GM23338 (cell line): ENCODE measurements at regions not wholly inside any gene's neighbourhood (a gene's known extent, or its start where the extent isn't known, plus 50 kb on each side); places are given as distances from the start of the nearest gene placed in this dataset.

ENCODE experiments used
- ATAC-seq: fragments of 200-7000 bp; cut with Tn5 transposase; 3 replicates; pipeline ENCODE4 v1.9.1; 2020
- DNase-seq: peaks from one replicate; pipeline ENCODE4 v3.0.0-alpha.2; 2015; ENCODE audit warnings: low spot score
- H2AFZ ChIP-seq: fragments of 200-600 bp; sonication (generic); 2 replicates; pipeline ENCODE4 v1.8.0; 2016; ENCODE audit warnings: antibody characterized with exemption, mild to moderate bottlenecking, moderate library complexity
- H3F3A ChIP-seq: fragments of 200-600 bp; sonication (generic); replicated peaks from 2 replicates; pipeline ENCODE4 v1.8.0; 2017; ENCODE audit warnings: antibody characterized with exemption, mixed run types, low read depth
- H3K27ac ChIP-seq: fragments of 200-600 bp; sonication (generic); 2 replicates; pipeline ENCODE4 v1.6.1; 2016; ENCODE audit warnings: low read depth
- H3K27me3 ChIP-seq: fragments of 200-600 bp; sonication (generic); 2 replicates; pipeline ENCODE4 v1.8.0; 2016; ENCODE audit warnings: mild to moderate bottlenecking, mixed run types, moderate library complexity; ENCODE audit not compliant: insufficient read depth
- H3K36me3 ChIP-seq: fragments of 200-600 bp; sonication (generic); 2 replicates; pipeline ENCODE4 v1.8.0; 2016; ENCODE audit warnings: mild to moderate bottlenecking; ENCODE audit not compliant: insufficient read depth
- H3K4me1 ChIP-seq: fragments of 200-600 bp; sonication (generic); 2 replicates; pipeline ENCODE4 v1.8.0; 2016; ENCODE audit warnings: mild to moderate bottlenecking, moderate library complexity; ENCODE audit not compliant: insufficient read depth
- H3K4me2 ChIP-seq: fragments of 200-600 bp; sonication (generic); 2 replicates; pipeline ENCODE4 v1.7.1; 2017; ENCODE audit warnings: mixed run types
- H3K4me3 ChIP-seq: fragments of 200-600 bp; sonication (generic); 2 replicates; pipeline ENCODE4 v1.6.1; 2016; ENCODE audit warnings: mixed run types
- H3K79me2 ChIP-seq: fragments of 200-600 bp; sonication (generic); replicated peaks from 2 replicates; pipeline ENCODE4 v1.8.0; 2017; ENCODE audit warnings: mild to moderate bottlenecking; ENCODE audit not compliant: insufficient read depth
- H3K9me2 ChIP-seq: fragments of 200-600 bp; sonication (generic); 2 replicates; pipeline ENCODE4 v1.8.0; 2017; ENCODE audit not compliant: insufficient read depth
- H4K20me1 ChIP-seq: fragments of 200-600 bp; sonication (generic); replicated peaks from 2 replicates; pipeline ENCODE4 v1.8.0; 2017; ENCODE audit warnings: mild to moderate bottlenecking; ENCODE audit not compliant: insufficient read depth
- H3K27ac Mint-ChIP-seq: 2 replicates; pipeline ENCODE4 v1.8.0; 2020; ENCODE audit warnings: inconsistent platforms, mild to moderate bottlenecking, moderate library complexity, mixed read lengths
- H3K27me3 Mint-ChIP-seq: 3 replicates; pipeline ENCODE4 v1.8.0; 2022; ENCODE audit warnings: low read depth, mild to moderate bottlenecking, moderate library complexity, mixed read lengths, inconsistent platforms; ENCODE audit not compliant: insufficient read depth, poor library complexity
- H3K36me3 Mint-ChIP-seq: 3 replicates; pipeline ENCODE4 v1.8.0; 2021; ENCODE audit warnings: low read depth, mild to moderate bottlenecking, inconsistent platforms, moderate library complexity, mixed read lengths
- H3K4me1 Mint-ChIP-seq: 3 replicates; pipeline ENCODE4 v1.8.0; 2020; ENCODE audit warnings: mild to moderate bottlenecking, inconsistent platforms, mixed read lengths
- H3K4me3 Mint-ChIP-seq: 3 replicates; pipeline ENCODE4 v1.8.0; 2021; ENCODE audit warnings: moderate library complexity, mild to moderate bottlenecking, inconsistent platforms, mixed read lengths
- H3K9me3 Mint-ChIP-seq: 3 replicates; pipeline ENCODE4 v1.8.0; 2020; ENCODE audit warnings: moderate library complexity, mild to moderate bottlenecking, inconsistent platforms, mixed read lengths
- CREB1 ChIP-seq: fragments of 250-450 bp; sonication (Bioruptor Pico); IDR thresholded peaks from 2 replicates; pipeline ENCODE4 v1.5.0; 2020; ENCODE audit warnings: low read depth, mild to moderate bottlenecking, moderate library complexity
- EZH2 ChIP-seq: fragments of 200-600 bp; sonication (generic); IDR thresholded peaks from one replicate; pipeline ENCODE4 v1.8.0; 2017; ENCODE audit warnings: antibody characterized with exemption, mild to moderate bottlenecking, low read depth; ENCODE audit not compliant: unreplicated experiment
- EZH2phosphoT487 ChIP-seq: fragments of 200-600 bp; sonication (generic); IDR thresholded peaks from one replicate; pipeline ENCODE4 v1.8.1; 2018; ENCODE audit warnings: antibody characterized with exemption; ENCODE audit not compliant: unreplicated experiment
- JUNB ChIP-seq: IDR thresholded peaks from one replicate; pipeline ENCODE4 v1.6.1; 2016; ENCODE audit warnings: antibody characterized with exemption; ENCODE audit not compliant: unreplicated experiment
- NANOG ChIP-seq: IDR thresholded peaks from 2 replicates; pipeline ENCODE4 v1.6.1; 2016; ENCODE audit warnings: antibody characterized with exemption, borderline replicate concordance
- POLR2AphosphoS5 ChIP-seq: IDR thresholded peaks from 2 replicates; pipeline ENCODE4 v1.6.1; 2016; ENCODE audit warnings: antibody characterized with exemption, low read depth
- STAT1 ChIP-seq: IDR thresholded peaks from one replicate; pipeline ENCODE4 v1.6.1; 2016; ENCODE audit warnings: antibody characterized with exemption; ENCODE audit not compliant: unreplicated experiment
- ZNF114 ChIP-seq: fragments of 250-450 bp; sonication (Bioruptor Pico); IDR thresholded peaks from 2 replicates; pipeline ENCODE4 v1.5.0; 2020; ENCODE audit warnings: mild to moderate bottlenecking, moderate library complexity
- ZNF331 ChIP-seq: fragments of 250-450 bp; sonication (Bioruptor Pico); IDR thresholded peaks from 2 replicates; pipeline ENCODE4 v1.5.0; 2020; ENCODE audit warnings: low read depth, mild to moderate bottlenecking, moderate library complexity
- TF ChIP-seq, protein P1 (sequence below): IDR thresholded peaks from one replicate; pipeline ENCODE4 v1.6.1; 2018; ENCODE audit warnings: antibody characterized with exemption; ENCODE audit not compliant: unreplicated experiment
- TF ChIP-seq, protein P2 (sequence below): IDR thresholded peaks from 2 replicates; pipeline ENCODE4 v1.6.1; 2016; ENCODE audit warnings: antibody characterized with exemption
- TF ChIP-seq, protein P3 (sequence below): fragments of 250-450 bp; sonication (Bioruptor Pico); IDR thresholded peaks from 2 replicates; pipeline ENCODE4 v1.5.0; 2020; ENCODE audit warnings: mild to moderate bottlenecking, moderate library complexity
- TF ChIP-seq, protein P4 (sequence below), 2 experiments: fragments of 200-600 bp in 1 of 2; sonication (generic) in 1 of 2; conservative IDR thresholded peaks; 2 replicates each; pipeline versions ENCODE4 v1.5.1 to v1.6.1; 2016 to 2017; ENCODE audit warnings: antibody characterized with exemption in 2 of 2, low read depth in 2 of 2, mild to moderate bottlenecking in 2 of 2, moderate library complexity in 1 of 2

- Histone ChIP-seq H4K20me1 (no peaks in the 10 kb centered on the region), H3K36me3 (no peaks in the 10 kb centered on the region), H3K79me2 (no peaks in the 10 kb centered on the region), H3K4me2 (no peak overlapping the region), H3F3A (no peaks in the 10 kb centered on the region), H3K4me1 (peaks cover 5% of the 10 kb centered on the region; the same call in 1 of the 2 replicates), H3K27me3 (no peaks in the 10 kb centered on the region), H3K27ac (no peak overlapping the region), H3K9me2 (no peaks in the 10 kb centered on the region), H3K4me3 (no peak overlapping the region), H2AFZ (no peak overlapping the region)
- H3K27ac Mint-ChIP-seq: no peak overlapping the region
- no peaks in the 10 kb centered on the region for H3K9me3 Mint-ChIP-seq
- no peak overlapping the region for H3K4me3 Mint-ChIP-seq
- DNase-seq (no peak), ATAC-seq (no peak)
- no peaks in the 10 kb centered on the region for H3K27me3 Mint-ChIP-seq
- H3K4me1 Mint-ChIP-seq: peaks cover 5% of the 10 kb centered on the region; the same call in 2 of the 3 replicates
- TF ChIP-seq JUNB: no peak
- TF ChIP-seq, protein P1, sequence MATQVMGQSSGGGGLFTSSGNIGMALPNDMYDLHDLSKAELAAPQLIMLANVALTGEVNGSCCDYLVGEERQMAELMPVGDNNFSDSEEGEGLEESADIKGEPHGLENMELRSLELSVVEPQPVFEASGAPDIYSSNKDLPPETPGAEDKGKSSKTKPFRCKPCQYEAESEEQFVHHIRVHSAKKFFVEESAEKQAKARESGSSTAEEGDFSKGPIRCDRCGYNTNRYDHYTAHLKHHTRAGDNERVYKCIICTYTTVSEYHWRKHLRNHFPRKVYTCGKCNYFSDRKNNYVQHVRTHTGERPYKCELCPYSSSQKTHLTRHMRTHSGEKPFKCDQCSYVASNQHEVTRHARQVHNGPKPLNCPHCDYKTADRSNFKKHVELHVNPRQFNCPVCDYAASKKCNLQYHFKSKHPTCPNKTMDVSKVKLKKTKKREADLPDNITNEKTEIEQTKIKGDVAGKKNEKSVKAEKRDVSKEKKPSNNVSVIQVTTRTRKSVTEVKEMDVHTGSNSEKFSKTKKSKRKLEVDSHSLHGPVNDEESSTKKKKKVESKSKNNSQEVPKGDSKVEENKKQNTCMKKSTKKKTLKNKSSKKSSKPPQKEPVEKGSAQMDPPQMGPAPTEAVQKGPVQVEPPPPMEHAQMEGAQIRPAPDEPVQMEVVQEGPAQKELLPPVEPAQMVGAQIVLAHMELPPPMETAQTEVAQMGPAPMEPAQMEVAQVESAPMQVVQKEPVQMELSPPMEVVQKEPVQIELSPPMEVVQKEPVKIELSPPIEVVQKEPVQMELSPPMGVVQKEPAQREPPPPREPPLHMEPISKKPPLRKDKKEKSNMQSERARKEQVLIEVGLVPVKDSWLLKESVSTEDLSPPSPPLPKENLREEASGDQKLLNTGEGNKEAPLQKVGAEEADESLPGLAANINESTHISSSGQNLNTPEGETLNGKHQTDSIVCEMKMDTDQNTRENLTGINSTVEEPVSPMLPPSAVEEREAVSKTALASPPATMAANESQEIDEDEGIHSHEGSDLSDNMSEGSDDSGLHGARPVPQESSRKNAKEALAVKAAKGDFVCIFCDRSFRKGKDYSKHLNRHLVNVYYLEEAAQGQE: no peak
- TF ChIP-seq EZH2: no peak
- no peak for TF ChIP-seq CREB1
- TF ChIP-seq, protein P2, sequence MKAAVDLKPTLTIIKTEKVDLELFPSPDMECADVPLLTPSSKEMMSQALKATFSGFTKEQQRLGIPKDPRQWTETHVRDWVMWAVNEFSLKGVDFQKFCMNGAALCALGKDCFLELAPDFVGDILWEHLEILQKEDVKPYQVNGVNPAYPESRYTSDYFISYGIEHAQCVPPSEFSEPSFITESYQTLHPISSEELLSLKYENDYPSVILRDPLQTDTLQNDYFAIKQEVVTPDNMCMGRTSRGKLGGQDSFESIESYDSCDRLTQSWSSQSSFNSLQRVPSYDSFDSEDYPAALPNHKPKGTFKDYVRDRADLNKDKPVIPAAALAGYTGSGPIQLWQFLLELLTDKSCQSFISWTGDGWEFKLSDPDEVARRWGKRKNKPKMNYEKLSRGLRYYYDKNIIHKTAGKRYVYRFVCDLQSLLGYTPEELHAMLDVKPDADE: no peak
- TF ChIP-seq STAT1: no peak
- TF ChIP-seq, protein P3, sequence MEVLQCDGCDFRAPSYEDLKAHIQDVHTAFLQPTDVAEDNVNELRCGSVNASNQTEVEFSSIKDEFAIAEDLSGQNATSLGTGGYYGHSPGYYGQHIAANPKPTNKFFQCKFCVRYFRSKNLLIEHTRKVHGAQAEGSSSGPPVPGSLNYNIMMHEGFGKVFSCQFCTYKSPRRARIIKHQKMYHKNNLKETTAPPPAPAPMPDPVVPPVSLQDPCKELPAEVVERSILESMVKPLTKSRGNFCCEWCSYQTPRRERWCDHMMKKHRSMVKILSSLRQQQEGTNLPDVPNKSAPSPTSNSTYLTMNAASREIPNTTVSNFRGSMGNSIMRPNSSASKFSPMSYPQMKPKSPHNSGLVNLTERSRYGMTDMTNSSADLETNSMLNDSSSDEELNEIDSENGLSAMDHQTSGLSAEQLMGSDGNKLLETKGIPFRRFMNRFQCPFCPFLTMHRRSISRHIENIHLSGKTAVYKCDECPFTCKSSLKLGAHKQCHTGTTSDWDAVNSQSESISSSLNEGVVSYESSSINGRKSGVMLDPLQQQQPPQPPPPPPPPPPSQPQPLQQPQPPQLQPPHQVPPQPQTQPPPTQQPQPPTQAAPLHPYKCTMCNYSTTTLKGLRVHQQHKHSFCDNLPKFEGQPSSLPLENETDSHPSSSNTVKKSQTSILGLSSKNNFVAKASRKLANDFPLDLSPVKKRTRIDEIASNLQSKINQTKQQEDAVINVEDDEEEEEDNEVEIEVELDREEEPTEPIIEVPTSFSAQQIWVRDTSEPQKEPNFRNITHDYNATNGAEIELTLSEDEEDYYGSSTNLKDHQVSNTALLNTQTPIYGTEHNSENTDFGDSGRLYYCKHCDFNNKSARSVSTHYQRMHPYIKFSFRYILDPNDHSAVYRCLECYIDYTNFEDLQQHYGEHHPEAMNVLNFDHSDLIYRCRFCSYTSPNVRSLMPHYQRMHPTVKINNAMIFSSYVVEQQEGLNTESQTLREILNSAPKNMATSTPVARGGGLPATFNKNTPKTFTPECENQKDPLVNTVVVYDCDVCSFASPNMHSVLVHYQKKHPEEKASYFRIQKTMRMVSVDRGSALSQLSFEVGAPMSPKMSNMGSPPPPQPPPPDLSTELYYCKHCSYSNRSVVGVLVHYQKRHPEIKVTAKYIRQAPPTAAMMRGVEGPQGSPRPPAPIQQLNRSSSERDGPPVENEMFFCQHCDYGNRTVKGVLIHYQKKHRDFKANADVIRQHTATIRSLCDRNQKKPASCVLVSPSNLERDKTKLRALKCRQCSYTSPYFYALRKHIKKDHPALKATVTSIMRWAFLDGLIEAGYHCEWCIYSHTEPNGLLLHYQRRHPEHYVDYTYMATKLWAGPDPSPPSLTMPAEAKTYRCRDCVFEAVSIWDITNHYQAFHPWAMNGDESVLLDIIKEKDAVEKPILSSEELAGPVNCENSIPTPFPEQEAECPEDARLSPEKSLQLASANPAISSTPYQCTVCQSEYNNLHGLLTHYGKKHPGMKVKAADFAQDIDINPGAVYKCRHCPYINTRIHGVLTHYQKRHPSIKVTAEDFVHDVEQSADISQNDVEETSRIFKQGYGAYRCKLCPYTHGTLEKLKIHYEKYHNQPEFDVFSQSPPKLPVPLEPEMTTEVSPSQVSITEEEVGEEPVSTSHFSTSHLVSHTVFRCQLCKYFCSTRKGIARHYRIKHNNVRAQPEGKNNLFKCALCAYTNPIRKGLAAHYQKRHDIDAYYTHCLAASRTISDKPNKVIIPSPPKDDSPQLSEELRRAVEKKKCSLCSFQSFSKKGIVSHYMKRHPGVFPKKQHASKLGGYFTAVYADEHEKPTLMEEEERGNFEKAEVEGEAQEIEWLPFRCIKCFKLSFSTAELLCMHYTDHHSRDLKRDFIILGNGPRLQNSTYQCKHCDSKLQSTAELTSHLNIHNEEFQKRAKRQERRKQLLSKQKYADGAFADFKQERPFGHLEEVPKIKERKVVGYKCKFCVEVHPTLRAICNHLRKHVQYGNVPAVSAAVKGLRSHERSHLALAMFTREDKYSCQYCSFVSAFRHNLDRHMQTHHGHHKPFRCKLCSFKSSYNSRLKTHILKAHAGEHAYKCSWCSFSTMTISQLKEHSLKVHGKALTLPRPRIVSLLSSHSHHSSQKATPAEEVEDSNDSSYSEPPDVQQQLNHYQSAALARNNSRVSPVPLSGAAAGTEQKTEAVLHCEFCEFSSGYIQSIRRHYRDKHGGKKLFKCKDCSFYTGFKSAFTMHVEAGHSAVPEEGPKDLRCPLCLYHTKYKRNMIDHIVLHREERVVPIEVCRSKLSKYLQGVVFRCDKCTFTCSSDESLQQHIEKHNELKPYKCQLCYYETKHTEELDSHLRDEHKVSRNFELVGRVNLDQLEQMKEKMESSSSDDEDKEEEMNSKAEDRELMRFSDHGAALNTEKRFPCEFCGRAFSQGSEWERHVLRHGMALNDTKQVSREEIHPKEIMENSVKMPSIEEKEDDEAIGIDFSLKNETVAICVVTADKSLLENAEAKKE (CRISPR knock-in tag): no peak
- no peak for TF ChIP-seq ZNF114 (CRISPR knock-in tag)
- TF ChIP-seq EZH2phosphoT487: no peak
- TF ChIP-seq, protein P4, sequence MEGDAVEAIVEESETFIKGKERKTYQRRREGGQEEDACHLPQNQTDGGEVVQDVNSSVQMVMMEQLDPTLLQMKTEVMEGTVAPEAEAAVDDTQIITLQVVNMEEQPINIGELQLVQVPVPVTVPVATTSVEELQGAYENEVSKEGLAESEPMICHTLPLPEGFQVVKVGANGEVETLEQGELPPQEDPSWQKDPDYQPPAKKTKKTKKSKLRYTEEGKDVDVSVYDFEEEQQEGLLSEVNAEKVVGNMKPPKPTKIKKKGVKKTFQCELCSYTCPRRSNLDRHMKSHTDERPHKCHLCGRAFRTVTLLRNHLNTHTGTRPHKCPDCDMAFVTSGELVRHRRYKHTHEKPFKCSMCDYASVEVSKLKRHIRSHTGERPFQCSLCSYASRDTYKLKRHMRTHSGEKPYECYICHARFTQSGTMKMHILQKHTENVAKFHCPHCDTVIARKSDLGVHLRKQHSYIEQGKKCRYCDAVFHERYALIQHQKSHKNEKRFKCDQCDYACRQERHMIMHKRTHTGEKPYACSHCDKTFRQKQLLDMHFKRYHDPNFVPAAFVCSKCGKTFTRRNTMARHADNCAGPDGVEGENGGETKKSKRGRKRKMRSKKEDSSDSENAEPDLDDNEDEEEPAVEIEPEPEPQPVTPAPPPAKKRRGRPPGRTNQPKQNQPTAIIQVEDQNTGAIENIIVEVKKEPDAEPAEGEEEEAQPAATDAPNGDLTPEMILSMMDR (conservative IDR thresholded peaks at IDR 0.05; ENCODE audit: low read depth in 2 of 2): no peak
- no peak for TF ChIP-seq NANOG
- TF ChIP-seq ZNF331 (CRISPR knock-in tag): no peak
- no peak for TF ChIP-seq POLR2AphosphoS5
- peaks cover 2% of the 10 kb centered on the region; the same call in 1 of the 3 replicates for H3K36me3 Mint-ChIP-seq
Observed at GRCh38 chr7:9022456-9022855, 589.0 kb downstream of the NXPH1 start.
